ENCODE measurements at regions not wholly inside any gene's neighbourhood (a gene's known extent, or its start where the extent isn't known, plus 50 kb on each side); places are given as distances from the start of the nearest gene placed in this dataset.
"Not testable (repeated sequence)": the region's sequence is repeated elsewhere in the genome, so short reads cannot be mapped to it uniquely, and the experiment has no call there.

DNA sequence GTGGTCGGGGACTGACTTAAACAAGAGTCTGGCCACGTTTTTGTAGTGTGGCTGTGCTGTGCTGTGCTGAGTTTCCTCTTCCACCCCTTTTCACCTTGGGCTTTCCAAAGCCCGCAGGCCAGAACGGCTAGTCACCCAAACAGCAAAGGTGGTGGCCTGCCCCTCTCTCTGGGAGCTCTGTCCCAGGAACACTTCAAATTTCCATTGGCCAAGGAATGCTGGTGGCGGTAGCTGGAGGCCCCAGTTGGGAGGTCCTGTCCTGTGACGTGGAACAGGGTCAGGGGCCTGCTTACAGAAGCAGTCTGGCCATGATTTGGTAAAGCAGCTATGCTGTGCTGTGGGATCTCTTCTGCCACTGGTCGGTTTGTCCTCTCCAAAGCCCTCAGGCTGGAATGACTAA lies 628.1 kb upstream of the DEFB115 start:
- H3K36me3 ChIP-seq (ENCODE audit: control insufficient read depth, insufficient read depth, low read length); H3K4me3 Mint-ChIP-seq (ENCODE audit: unreplicated experiment); intact Hi-C loops (cut with micrococcal nuclease; ENCODE audit: unreplicated experiment); H3K36me3 Mint-ChIP-seq (ENCODE audit: insufficient read depth, unreplicated experiment); H3K4me3 ChIP-seq (ENCODE audit: low read depth, low read length); H3K4me1 Mint-ChIP-seq (ENCODE audit: low read depth, unreplicated experiment); H3K4me1 ChIP-seq; POLR2A ChIA-PET; H3K9me3 Mint-ChIP-seq (ENCODE audit: unreplicated experiment); H3K27me3 Mint-ChIP-seq (ENCODE audit: insufficient read depth, unreplicated experiment); BruUV-seq (replicated peaks); H3K9me3 ChIP-seq; H3K27me3 ChIP-seq (replicated peaks; ENCODE audit: control insufficient read depth, insufficient read depth, low read length); CTCF ChIA-PET; H3K27ac Mint-ChIP-seq (ENCODE audit: unreplicated experiment): not testable (repeated sequence)
- peak in 1 of 2 experiments; percentile 46 for DNase-seq

DNA sequence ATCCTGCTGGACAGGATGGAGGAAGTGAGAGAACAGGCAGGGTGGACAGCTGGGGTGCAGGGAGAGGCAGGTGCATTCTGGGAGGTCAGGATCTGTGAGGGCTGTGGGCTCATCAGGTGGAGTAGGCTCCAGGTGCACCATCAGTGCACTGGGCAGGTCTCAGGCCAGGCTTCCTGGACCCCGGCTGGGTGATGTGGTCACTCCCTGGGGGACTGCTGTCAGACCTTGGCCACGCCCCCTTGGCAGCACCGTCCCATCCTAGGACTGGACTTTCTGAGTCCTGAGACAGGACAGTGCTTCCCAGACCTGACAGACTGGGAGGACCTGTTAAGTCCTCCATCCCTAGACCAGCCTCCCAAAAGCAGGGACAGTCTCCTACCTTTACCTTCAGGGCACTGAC lies 626.7 kb upstream of the DEFB115 start:
- H3K36me3 Mint-ChIP-seq (ENCODE audit: insufficient read depth, unreplicated experiment): no peaks in the 10 kb centered on the region
- H3K9me3 Mint-ChIP-seq (ENCODE audit: unreplicated experiment): no peaks in the 10 kb centered on the region
- TF ChIP-seq, protein P1, sequence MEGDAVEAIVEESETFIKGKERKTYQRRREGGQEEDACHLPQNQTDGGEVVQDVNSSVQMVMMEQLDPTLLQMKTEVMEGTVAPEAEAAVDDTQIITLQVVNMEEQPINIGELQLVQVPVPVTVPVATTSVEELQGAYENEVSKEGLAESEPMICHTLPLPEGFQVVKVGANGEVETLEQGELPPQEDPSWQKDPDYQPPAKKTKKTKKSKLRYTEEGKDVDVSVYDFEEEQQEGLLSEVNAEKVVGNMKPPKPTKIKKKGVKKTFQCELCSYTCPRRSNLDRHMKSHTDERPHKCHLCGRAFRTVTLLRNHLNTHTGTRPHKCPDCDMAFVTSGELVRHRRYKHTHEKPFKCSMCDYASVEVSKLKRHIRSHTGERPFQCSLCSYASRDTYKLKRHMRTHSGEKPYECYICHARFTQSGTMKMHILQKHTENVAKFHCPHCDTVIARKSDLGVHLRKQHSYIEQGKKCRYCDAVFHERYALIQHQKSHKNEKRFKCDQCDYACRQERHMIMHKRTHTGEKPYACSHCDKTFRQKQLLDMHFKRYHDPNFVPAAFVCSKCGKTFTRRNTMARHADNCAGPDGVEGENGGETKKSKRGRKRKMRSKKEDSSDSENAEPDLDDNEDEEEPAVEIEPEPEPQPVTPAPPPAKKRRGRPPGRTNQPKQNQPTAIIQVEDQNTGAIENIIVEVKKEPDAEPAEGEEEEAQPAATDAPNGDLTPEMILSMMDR (IDR thresholded peaks at IDR 0.05; ENCODE audit: insufficient read depth in 1 of 2, low read depth in 1 of 2, low read length in 1 of 2, severe bottlenecking in 1 of 2, unreplicated experiment in 1 of 2): no peak
- no TSS peak for BruUV-seq (replicated peaks)
- no peak overlapping the region for H3K27ac Mint-ChIP-seq (ENCODE audit: unreplicated experiment)
- ChIA-PET POLR2A (no interaction called here), CTCF (no interaction called here)
- Histone ChIP-seq H3K4me1 (no peaks in the 10 kb centered on the region), H3K27me3 (replicated peaks; ENCODE audit: control insufficient read depth, insufficient read depth, low read length) (no peaks in the 10 kb centered on the region), H3K4me3 (ENCODE audit: low read depth, low read length) (no peak overlapping the region), H3K36me3 (ENCODE audit: control insufficient read depth, insufficient read depth, low read length) (no peaks in the 10 kb centered on the region), H3K9me3 (no peaks in the 10 kb centered on the region)
- peak in 1 of 2 experiments; percentile 38 for DNase-seq
- no peaks in the 10 kb centered on the region for H3K27me3 Mint-ChIP-seq (ENCODE audit: insufficient read depth, unreplicated experiment)
- intact Hi-C loops (cut with micrococcal nuclease; ENCODE audit: unreplicated experiment): no loop called here
- no peaks in the 10 kb centered on the region for H3K4me1 Mint-ChIP-seq (ENCODE audit: low read depth, unreplicated experiment)
- no peak overlapping the region for H3K4me3 Mint-ChIP-seq (ENCODE audit: unreplicated experiment)

DNA sequence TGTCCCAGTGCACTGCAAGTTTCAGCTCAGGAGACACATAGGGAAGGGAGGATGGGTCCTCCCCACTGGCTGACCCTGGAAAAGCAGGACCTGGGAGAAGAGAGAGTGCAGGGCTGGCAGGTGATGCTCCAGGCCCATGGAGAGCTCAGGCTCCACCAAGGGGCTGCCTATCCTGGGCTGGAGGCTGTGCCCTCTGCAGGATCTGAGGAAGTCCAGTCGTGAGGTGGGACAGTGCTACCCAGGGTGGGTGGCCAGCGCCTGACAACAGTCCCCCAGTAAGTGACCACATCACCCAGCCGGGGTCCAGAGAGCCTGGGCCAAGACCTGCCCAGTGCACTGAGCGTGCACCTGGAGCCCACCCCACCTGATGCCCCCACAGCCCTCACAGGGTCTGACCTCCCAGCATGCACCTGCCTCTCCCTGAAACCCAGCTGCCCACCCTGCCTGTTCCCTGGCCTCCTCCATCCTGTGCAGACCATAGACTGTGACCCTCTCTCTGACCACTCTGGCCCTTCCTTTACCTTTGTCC lies 626.1 kb upstream of the DEFB115 start:
- BruUV-seq (replicated peaks); H3K9me3 Mint-ChIP-seq (ENCODE audit: unreplicated experiment); H3K4me1 Mint-ChIP-seq (ENCODE audit: low read depth, unreplicated experiment); H3K27me3 Mint-ChIP-seq (ENCODE audit: insufficient read depth, unreplicated experiment); intact Hi-C loops (cut with micrococcal nuclease; ENCODE audit: unreplicated experiment); H3K4me1 ChIP-seq; POLR2A ChIA-PET; H3K27me3 ChIP-seq (replicated peaks; ENCODE audit: control insufficient read depth, insufficient read depth, low read length); H3K36me3 Mint-ChIP-seq (ENCODE audit: insufficient read depth, unreplicated experiment); H3K36me3 ChIP-seq (ENCODE audit: control insufficient read depth, insufficient read depth, low read length); H3K4me3 ChIP-seq (ENCODE audit: low read depth, low read length); H3K4me3 Mint-ChIP-seq (ENCODE audit: unreplicated experiment); H3K27ac Mint-ChIP-seq (ENCODE audit: unreplicated experiment); CTCF ChIA-PET; H3K9me3 ChIP-seq: not testable (repeated sequence)
- DNase-seq: peak in 1 of 2 experiments; percentile 36

- H3K27me3 ChIP-seq (replicated peaks; ENCODE audit: control insufficient read depth, insufficient read depth, low read length); H3K9me3 Mint-ChIP-seq (ENCODE audit: unreplicated experiment); BruUV-seq (replicated peaks); H3K4me3 ChIP-seq (ENCODE audit: low read depth, low read length); H3K27ac Mint-ChIP-seq (ENCODE audit: unreplicated experiment); H3K4me3 Mint-ChIP-seq (ENCODE audit: unreplicated experiment); H3K9me3 ChIP-seq; H3K4me1 ChIP-seq; H3K36me3 ChIP-seq (ENCODE audit: control insufficient read depth, insufficient read depth, low read length); intact Hi-C loops (cut with micrococcal nuclease; ENCODE audit: unreplicated experiment); H3K36me3 Mint-ChIP-seq (ENCODE audit: insufficient read depth, unreplicated experiment); H3K4me1 Mint-ChIP-seq (ENCODE audit: low read depth, unreplicated experiment); DNase-seq; H3K27me3 Mint-ChIP-seq (ENCODE audit: insufficient read depth, unreplicated experiment); CTCF ChIA-PET; POLR2A ChIA-PET: not testable (repeated sequence)
These were observed 624.7 kb upstream of the DEFB115 start for GRCh38 chr20:30632773-30633172.

- H3K4me3 ChIP-seq (ENCODE audit: low read depth, low read length); BruUV-seq (replicated peaks); H3K4me3 Mint-ChIP-seq (ENCODE audit: unreplicated experiment); POLR2A ChIA-PET; H3K9me3 Mint-ChIP-seq (ENCODE audit: unreplicated experiment); H3K36me3 ChIP-seq (ENCODE audit: control insufficient read depth, insufficient read depth, low read length); H3K4me1 Mint-ChIP-seq (ENCODE audit: low read depth, unreplicated experiment); DNase-seq; H3K27me3 Mint-ChIP-seq (ENCODE audit: insufficient read depth, unreplicated experiment); H3K36me3 Mint-ChIP-seq (ENCODE audit: insufficient read depth, unreplicated experiment); H3K27me3 ChIP-seq (replicated peaks; ENCODE audit: control insufficient read depth, insufficient read depth, low read length); H3K9me3 ChIP-seq; intact Hi-C loops (cut with micrococcal nuclease; ENCODE audit: unreplicated experiment); H3K4me1 ChIP-seq; CTCF ChIA-PET; H3K27ac Mint-ChIP-seq (ENCODE audit: unreplicated experiment): not testable (repeated sequence)
These were observed 615.9 kb upstream of the DEFB115 start for GRCh38 chr20:30641522-30641921.

GRCh38 chr20:30660982-30661381 lies 596.5 kb upstream of the DEFB115 start:
- H3K9me3 Mint-ChIP-seq (ENCODE audit: unreplicated experiment); H3K27me3 Mint-ChIP-seq (ENCODE audit: insufficient read depth, unreplicated experiment); intact Hi-C loops (cut with micrococcal nuclease; ENCODE audit: unreplicated experiment); POLR2A ChIA-PET; CTCF ChIA-PET; H3K36me3 ChIP-seq (ENCODE audit: control insufficient read depth, insufficient read depth, low read length); H3K36me3 Mint-ChIP-seq (ENCODE audit: insufficient read depth, unreplicated experiment); H3K4me1 Mint-ChIP-seq (ENCODE audit: low read depth, unreplicated experiment); H3K27ac Mint-ChIP-seq (ENCODE audit: unreplicated experiment); H3K4me3 ChIP-seq (ENCODE audit: low read depth, low read length); H3K27me3 ChIP-seq (replicated peaks; ENCODE audit: control insufficient read depth, insufficient read depth, low read length); BruUV-seq (replicated peaks); DNase-seq; H3K4me1 ChIP-seq; H3K4me3 Mint-ChIP-seq (ENCODE audit: unreplicated experiment): not testable (repeated sequence)
- peaks cover 12% of the 10 kb centered on the region; the same call in 1 of the 2 replicates for H3K9me3 ChIP-seq

- H3K9me3 Mint-ChIP-seq (ENCODE audit: unreplicated experiment); H3K27me3 Mint-ChIP-seq (ENCODE audit: insufficient read depth, unreplicated experiment); H3K4me3 ChIP-seq (ENCODE audit: low read depth, low read length); H3K36me3 ChIP-seq (ENCODE audit: control insufficient read depth, insufficient read depth, low read length); H3K4me1 ChIP-seq; CTCF ChIA-PET; BruUV-seq (replicated peaks); H3K9me3 ChIP-seq; H3K27me3 ChIP-seq (replicated peaks; ENCODE audit: control insufficient read depth, insufficient read depth, low read length); intact Hi-C loops (cut with micrococcal nuclease; ENCODE audit: unreplicated experiment); H3K27ac Mint-ChIP-seq (ENCODE audit: unreplicated experiment); POLR2A ChIA-PET; H3K36me3 Mint-ChIP-seq (ENCODE audit: insufficient read depth, unreplicated experiment); DNase-seq; H3K4me1 Mint-ChIP-seq (ENCODE audit: low read depth, unreplicated experiment); H3K4me3 Mint-ChIP-seq (ENCODE audit: unreplicated experiment): not testable (repeated sequence)
These were observed 589.0 kb upstream of the DEFB115 start for GRCh38 chr20:30668418-30668817.

Data from Caco-2 (cell line).